HL-60 (cell line): ENCODE measurements at regions not wholly inside any gene's neighbourhood (a gene's known extent, or its start where the extent isn't known, plus 50 kb on each side); places are given as distances from the start of the nearest gene placed in this dataset.

Experiments
- GABPA ChIP-seq: IDR thresholded peaks from 2 replicates; pipeline ENCODE4 v1.6.1; 2012; ENCODE audit warnings: low read depth
- POLR2AphosphoS5 ChIP-seq: IDR thresholded peaks from 2 replicates; pipeline ENCODE4 v1.6.1; 2012; ENCODE audit warnings: low read depth
- REST ChIP-seq: IDR thresholded peaks from 2 replicates; pipeline ENCODE4 v1.6.1; 2012; ENCODE audit warnings: low read depth; ENCODE audit not compliant: insufficient replicate concordance
- TF ChIP-seq, protein P1 (sequence below): IDR thresholded peaks from one replicate; pipeline ENCODE4 v1.5.1; 2011; ENCODE audit warnings: low read length, control low read depth, inconsistent platforms; ENCODE audit not compliant: insufficient read depth

GRCh38 chr16:5428932-5429331, 331.3 kb upstream of the EEF2KMT start:
- TF ChIP-seq GABPA: no peak
- TF ChIP-seq, protein P1, sequence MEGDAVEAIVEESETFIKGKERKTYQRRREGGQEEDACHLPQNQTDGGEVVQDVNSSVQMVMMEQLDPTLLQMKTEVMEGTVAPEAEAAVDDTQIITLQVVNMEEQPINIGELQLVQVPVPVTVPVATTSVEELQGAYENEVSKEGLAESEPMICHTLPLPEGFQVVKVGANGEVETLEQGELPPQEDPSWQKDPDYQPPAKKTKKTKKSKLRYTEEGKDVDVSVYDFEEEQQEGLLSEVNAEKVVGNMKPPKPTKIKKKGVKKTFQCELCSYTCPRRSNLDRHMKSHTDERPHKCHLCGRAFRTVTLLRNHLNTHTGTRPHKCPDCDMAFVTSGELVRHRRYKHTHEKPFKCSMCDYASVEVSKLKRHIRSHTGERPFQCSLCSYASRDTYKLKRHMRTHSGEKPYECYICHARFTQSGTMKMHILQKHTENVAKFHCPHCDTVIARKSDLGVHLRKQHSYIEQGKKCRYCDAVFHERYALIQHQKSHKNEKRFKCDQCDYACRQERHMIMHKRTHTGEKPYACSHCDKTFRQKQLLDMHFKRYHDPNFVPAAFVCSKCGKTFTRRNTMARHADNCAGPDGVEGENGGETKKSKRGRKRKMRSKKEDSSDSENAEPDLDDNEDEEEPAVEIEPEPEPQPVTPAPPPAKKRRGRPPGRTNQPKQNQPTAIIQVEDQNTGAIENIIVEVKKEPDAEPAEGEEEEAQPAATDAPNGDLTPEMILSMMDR: no peak
- TF ChIP-seq POLR2AphosphoS5: no peak
- TF ChIP-seq REST: no peak
